Fibroblast of pulmonary artery (primary cell): ENCODE measurements at regions not wholly inside any gene's neighbourhood (a gene's known extent, or its start where the extent isn't known, plus 50 kb on each side); places are given as distances from the start of the nearest gene placed in this dataset.

Experiments
- DNase-seq: peaks from one replicate; pipeline ENCODE4 v3.0.0-alpha.2; 2010; ENCODE audit warnings: low read depth
- H3K4me3 ChIP-seq: replicated peaks from 2 replicates; pipeline ENCODE4 v1.5.1; 2011; ENCODE audit warnings: low read depth, mild to moderate bottlenecking, control low read depth, low read length, moderate library complexity
- TF ChIP-seq, protein P1 (sequence below): IDR thresholded peaks from 2 replicates; pipeline ENCODE4 v1.5.1; 2011; ENCODE audit warnings: mild to moderate bottlenecking, control low read depth, low read length, inconsistent platforms; ENCODE audit errors: missing control alignments

GRCh38 chr16:7014756-7015155 is 317.9 kb upstream of the RBFOX1 start:
- DNase-seq: no peak
- H3K4me3 ChIP-seq: no peak overlapping the region
- TF ChIP-seq, protein P1, sequence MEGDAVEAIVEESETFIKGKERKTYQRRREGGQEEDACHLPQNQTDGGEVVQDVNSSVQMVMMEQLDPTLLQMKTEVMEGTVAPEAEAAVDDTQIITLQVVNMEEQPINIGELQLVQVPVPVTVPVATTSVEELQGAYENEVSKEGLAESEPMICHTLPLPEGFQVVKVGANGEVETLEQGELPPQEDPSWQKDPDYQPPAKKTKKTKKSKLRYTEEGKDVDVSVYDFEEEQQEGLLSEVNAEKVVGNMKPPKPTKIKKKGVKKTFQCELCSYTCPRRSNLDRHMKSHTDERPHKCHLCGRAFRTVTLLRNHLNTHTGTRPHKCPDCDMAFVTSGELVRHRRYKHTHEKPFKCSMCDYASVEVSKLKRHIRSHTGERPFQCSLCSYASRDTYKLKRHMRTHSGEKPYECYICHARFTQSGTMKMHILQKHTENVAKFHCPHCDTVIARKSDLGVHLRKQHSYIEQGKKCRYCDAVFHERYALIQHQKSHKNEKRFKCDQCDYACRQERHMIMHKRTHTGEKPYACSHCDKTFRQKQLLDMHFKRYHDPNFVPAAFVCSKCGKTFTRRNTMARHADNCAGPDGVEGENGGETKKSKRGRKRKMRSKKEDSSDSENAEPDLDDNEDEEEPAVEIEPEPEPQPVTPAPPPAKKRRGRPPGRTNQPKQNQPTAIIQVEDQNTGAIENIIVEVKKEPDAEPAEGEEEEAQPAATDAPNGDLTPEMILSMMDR: no peak

GRCh38 chr16:7013990-7014389 is 318.7 kb upstream of the RBFOX1 start:
- H3K4me3 ChIP-seq: no peak overlapping the region
- DNase-seq: peak; percentile 7
- TF ChIP-seq, protein P1: no peak

DNA sequence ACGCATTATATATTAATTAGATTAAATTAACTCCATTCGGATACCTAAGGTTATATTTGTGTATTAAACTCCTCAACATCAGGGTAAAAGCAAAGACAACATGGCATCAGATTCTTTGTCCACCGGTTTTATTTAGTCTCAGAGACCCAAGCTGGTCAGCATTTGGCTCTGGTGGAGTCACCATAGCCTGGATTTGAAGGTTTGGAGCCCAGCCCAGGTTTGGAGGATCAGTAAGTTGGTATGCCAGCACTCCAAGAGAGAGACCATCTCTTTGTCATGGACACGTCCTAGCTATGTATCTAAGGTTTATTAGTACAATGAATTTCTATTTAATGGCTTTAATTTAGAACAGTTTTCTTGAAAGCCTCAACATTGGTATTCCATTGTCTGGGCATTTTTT is 328.4 kb upstream of the RBFOX1 start:
- TF ChIP-seq, protein P1: no peak
- H3K4me3 ChIP-seq: no peak overlapping the region
- no peak for DNase-seq

DNA sequence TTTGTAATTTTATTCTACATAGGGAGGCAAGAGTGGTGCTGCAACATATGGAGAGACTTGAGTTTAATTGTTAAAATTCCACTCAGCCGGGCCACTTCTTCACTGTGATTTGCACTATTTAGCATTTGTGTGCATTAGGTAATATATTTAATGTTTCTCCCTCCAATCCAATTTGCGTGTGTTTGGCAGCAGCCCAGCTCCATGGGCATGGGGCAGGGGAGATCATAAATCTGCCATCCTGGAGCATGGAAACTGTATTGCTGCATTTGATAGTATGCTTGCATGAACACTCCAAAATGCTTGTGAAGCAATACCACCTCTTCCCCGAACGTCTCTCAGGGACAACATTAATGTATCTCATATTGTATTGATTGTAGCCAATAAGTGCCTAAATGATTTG is 339.1 kb upstream of the RBFOX1 start:
- H3K4me3 ChIP-seq: no peak overlapping the region
- no peak for DNase-seq
- TF ChIP-seq, protein P1: no peak

GRCh38 chr16:6988846-6989245 is 343.8 kb upstream of the RBFOX1 start:
- DNase-seq: no peak
- H3K4me3 ChIP-seq: no peak overlapping the region
- TF ChIP-seq, protein P1: no peak

DNA sequence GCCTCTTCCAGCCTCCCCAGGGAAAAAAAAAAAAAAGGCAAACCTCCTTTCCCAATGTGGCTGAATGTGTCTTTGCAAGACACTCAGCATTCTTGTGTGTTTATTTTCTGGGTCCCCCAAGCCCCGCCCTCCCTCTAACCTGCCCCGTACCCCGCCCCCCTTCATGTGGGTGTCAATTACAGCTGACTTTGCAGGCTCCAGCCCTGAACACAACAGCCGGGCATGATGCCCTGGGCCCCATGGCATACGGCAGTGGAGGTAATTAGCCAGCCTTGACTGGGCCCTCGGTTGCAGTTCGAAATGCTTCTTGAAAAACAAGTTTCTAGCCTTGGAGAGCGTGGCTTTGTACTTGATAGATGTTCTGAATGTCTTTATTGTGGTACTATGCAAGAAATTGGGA is 354.7 kb upstream of the RBFOX1 start:
- TF ChIP-seq, protein P1: no peak
- DNase-seq: no peak
- H3K4me3 ChIP-seq: no peak overlapping the region

DNA sequence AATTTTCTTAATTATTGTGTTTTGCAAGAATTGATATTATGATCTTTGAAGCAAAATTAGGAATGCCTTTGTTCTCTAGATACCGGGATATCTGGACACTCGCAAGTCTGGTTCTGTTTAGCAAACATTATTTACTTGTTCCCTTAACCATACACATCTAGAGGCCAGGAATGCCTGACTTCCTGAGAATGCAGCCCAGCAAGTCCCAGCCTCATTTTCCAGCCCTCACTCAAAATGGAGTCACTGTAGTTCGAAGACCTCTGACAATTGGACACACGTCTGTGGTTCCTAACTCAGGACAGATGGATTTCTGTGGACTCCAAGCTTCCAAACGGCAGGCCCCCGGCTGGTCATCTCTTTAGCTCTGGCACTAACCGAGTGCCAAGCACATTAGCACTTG is 355.4 kb upstream of the RBFOX1 start:
- no peak for DNase-seq
- H3K4me3 ChIP-seq: no peak overlapping the region
- TF ChIP-seq, protein P1: no peak
